ENCODE measurements at regions not wholly inside any gene's neighbourhood (a gene's known extent, or its start where the extent isn't known, plus 50 kb on each side); places are given as distances from the start of the nearest gene placed in this dataset.

GRCh38 chr4:123342498-123342897 is 54.1 kb upstream of the SPRY1 start:
- no peak for TF ChIP-seq EZH2phosphoT487 (IDR thresholded peaks at IDR 0.05; ENCODE audit: borderline replicate concordance, low read length)
- TF ChIP-seq CTCF (conservative IDR thresholded peaks at IDR 0.05; ENCODE audit: low read depth, low read length) = no peak
- TF ChIP-seq EZH2 (IDR thresholded peaks at IDR 0.05; ENCODE audit: low read length, unreplicated experiment) = no peak
